GM12878 (cell line): ENCODE measurements at regions not wholly inside any gene's neighbourhood (a gene's known extent, or its start where the extent isn't known, plus 50 kb on each side); places are given as distances from the start of the nearest gene placed in this dataset.

Source experiments
- ATAC-seq: fragments of 200-7000 bp; cut with Tn5 transposase; 3 replicates; pipeline ENCODE4 v1.9.1; 2020; ENCODE audit warnings: mild to moderate bottlenecking, moderate library complexity
- BruUV-seq: library from RNA; stranded (reverse); fragments of 400-500 nt; replicated peaks from 2 replicates; lab custom pipeline; 2021; lab: Mats Ljungman, UMichigan
- CTCF ChIA-PET: fragments of 300-600 bp; sonication (Branson Sonifier 250); formaldehyde crosslinking; extraction: SDS; loops from one replicate; lab custom pipeline; 2021; ENCODE audit warnings: inconsistent platforms; lab: Yijun Ruan, JAX
- POLR2A ChIA-PET: fragments of 350-600 bp; formaldehyde crosslinking; extraction: SDS; loops from one replicate; lab custom pipeline; 2021; ENCODE audit warnings: inconsistent platforms; lab: Charles Lee
- RAD21 ChIA-PET: fragments of 300-600 bp; sonication (Branson Sonifier 250); formaldehyde crosslinking; loops from one replicate; lab custom pipeline; 2023; ENCODE audit warnings: antibody characterized with exemption; ENCODE audit not compliant: unreplicated experiment; lab: Charles Lee
- SMC1A ChIA-PET: fragments of 300-600 bp; sonication (Branson Sonifier 250); formaldehyde crosslinking; loops from one replicate; lab custom pipeline; 2023; ENCODE audit not compliant: unreplicated experiment, uncharacterized antibody; lab: Charles Lee
- DNase-seq: peaks from one replicate; pipeline ENCODE4 v3.0.0-alpha.2; 2011; ENCODE audit warnings: low read depth, low spot score
- FAIRE-seq: peaks from 3 replicates; lab custom pipeline; 2011; peaks lifted over from hg19 to GRCh38; lab: Jason Lieb, UNC
- H2AFZ ChIP-seq: 2 replicates; pipeline ENCODE4 v1.6.0; 2011; ENCODE audit warnings: low read depth, low read length, control low read depth; ENCODE audit not compliant: control insufficient read depth
- H3K27ac ChIP-seq: 2 replicates; pipeline ENCODE4 v1.5.1; 2011; ENCODE audit warnings: control low read depth; ENCODE audit not compliant: control insufficient read depth, insufficient read depth
- H3K27me3 ChIP-seq, 2 experiments: replicated peaks in 1 of 2; 2 replicates each; pipeline versions ENCODE4 v1.6.0 to v1.6.1; 2011; ENCODE audit warnings: low read length in 1 of 2; ENCODE audit not compliant: control insufficient read depth in 2 of 2, insufficient read depth in 2 of 2
- H3K36me3 ChIP-seq, 2 experiments: 2 replicates each; pipeline ENCODE4 v1.5.1; 2011; ENCODE audit warnings: low read length in 1 of 2; ENCODE audit not compliant: control insufficient read depth in 2 of 2, insufficient read depth in 2 of 2
- H3K4me1 ChIP-seq: 2 replicates; pipeline ENCODE4 v1.6.1; 2011; ENCODE audit warnings: mild to moderate bottlenecking, low read length, moderate library complexity, mixed read lengths; ENCODE audit not compliant: control insufficient read depth, insufficient read depth
- H3K4me2 ChIP-seq: 2 replicates; pipeline ENCODE4 v1.6.0; 2011; ENCODE audit warnings: control low read depth; ENCODE audit not compliant: control insufficient read depth, insufficient read depth
- H3K4me3 ChIP-seq: fragments of 200-600 bp; sonication (generic); 2 replicates; pipeline ENCODE4 v1.5.1; 2016
- H3K79me2 ChIP-seq: 2 replicates; pipeline ENCODE4 v1.6.0; 2011; ENCODE audit warnings: low read length; ENCODE audit not compliant: control insufficient read depth, insufficient read depth
- H3K9ac ChIP-seq: 2 replicates; pipeline ENCODE4 v1.8.0; 2011; ENCODE audit warnings: low read length, control low read depth, mixed read lengths; ENCODE audit not compliant: control insufficient read depth, insufficient read depth
- H3K9me3 ChIP-seq: replicated peaks from 3 replicates; pipeline ENCODE4 v1.5.1; 2011; ENCODE audit warnings: mild to moderate bottlenecking, low read length; ENCODE audit not compliant: control insufficient read depth, insufficient read depth
- H4K20me1 ChIP-seq: 2 replicates; pipeline ENCODE4 v1.6.0; 2011; ENCODE audit not compliant: control insufficient read depth, insufficient read depth
- BACH1 ChIP-seq: fragments of 450-650 bp; IDR thresholded peaks from 2 replicates; pipeline ENCODE4 v1.6.1; 2017; ENCODE audit warnings: mild to moderate bottlenecking, borderline replicate concordance
- MTA3 ChIP-seq: IDR thresholded peaks from 2 replicates; pipeline ENCODE4 v1.6.1; 2012; ENCODE audit warnings: low read length, inconsistent platforms, borderline replicate concordance
- RCOR1 ChIP-seq: conservative IDR thresholded peaks from 2 replicates; pipeline ENCODE4 v1.6.1; 2012; ENCODE audit warnings: low read depth, low read length, improper control_type of control experiment
- ZNF622 ChIP-seq: fragments of 450-650 bp; IDR thresholded peaks from 2 replicates; pipeline ENCODE4 v1.6.1; 2017; ENCODE audit warnings: mild to moderate bottlenecking, inconsistent platforms
- in situ Hi-C: fragments of 300-500 bp; cut with MboI; formaldehyde crosslinking; loops from 9 replicates; pipeline ENCODE4 v1.14.3; 2018; ENCODE audit warnings: mixed read lengths
- intact Hi-C: fragments of 100-400 bp; cut with micrococcal nuclease; formaldehyde crosslinking; loops from one replicate; pipeline ENCODE4 v1.14.2; 2022; ENCODE audit not compliant: unreplicated experiment
- TF ChIP-seq, protein P1 (sequence below): fragments of 450-650 bp; formaldehyde crosslinking; IDR thresholded peaks from 2 replicates; pipeline ENCODE4 v1.4.0; 2020; ENCODE audit warnings: mild to moderate bottlenecking, moderate library complexity

- ChIA-PET SMC1A (no interaction called here), POLR2A (no interaction called here), RAD21 (no interaction called here)
- in situ Hi-C loops = no loop called here
- no peaks in the 10 kb centered on the region for H3K79me2 ChIP-seq
- no peak overlapping the region for H3K4me2 ChIP-seq
- DNase-seq (no peak), FAIRE-seq (no peak)
- H2AFZ ChIP-seq = no peak overlapping the region
- no peak overlapping the region for H3K4me3 ChIP-seq
- H3K27ac ChIP-seq = no peak overlapping the region
- H3K27me3 ChIP-seq = no peaks in the 10 kb centered on the region
- no peaks in the 10 kb centered on the region for H3K9me3 ChIP-seq
- no peak overlapping the region for H3K9ac ChIP-seq
- TF ChIP-seq RCOR1 (no peak), ZNF622 (no peak), BACH1 (no peak), MTA3 (no peak)
- TF ChIP-seq, protein P1, sequence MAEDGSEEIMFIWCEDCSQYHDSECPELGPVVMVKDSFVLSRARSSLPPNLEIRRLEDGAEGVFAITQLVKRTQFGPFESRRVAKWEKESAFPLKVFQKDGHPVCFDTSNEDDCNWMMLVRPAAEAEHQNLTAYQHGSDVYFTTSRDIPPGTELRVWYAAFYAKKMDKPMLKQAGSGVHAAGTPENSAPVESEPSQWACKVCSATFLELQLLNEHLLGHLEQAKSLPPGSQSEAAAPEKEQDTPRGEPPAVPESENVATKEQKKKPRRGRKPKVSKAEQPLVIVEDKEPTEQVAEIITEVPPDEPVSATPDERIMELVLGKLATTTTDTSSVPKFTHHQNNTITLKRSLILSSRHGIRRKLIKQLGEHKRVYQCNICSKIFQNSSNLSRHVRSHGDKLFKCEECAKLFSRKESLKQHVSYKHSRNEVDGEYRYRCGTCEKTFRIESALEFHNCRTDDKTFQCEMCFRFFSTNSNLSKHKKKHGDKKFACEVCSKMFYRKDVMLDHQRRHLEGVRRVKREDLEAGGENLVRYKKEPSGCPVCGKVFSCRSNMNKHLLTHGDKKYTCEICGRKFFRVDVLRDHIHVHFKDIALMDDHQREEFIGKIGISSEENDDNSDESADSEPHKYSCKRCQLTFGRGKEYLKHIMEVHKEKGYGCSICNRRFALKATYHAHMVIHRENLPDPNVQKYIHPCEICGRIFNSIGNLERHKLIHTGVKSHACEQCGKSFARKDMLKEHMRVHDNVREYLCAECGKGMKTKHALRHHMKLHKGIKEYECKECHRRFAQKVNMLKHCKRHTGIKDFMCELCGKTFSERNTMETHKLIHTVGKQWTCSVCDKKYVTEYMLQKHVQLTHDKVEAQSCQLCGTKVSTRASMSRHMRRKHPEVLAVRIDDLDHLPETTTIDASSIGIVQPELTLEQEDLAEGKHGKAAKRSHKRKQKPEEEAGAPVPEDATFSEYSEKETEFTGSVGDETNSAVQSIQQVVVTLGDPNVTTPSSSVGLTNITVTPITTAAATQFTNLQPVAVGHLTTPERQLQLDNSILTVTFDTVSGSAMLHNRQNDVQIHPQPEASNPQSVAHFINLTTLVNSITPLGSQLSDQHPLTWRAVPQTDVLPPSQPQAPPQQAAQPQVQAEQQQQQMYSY = no peak
- TF ChIP-seq, all 136 proteins: peak for 0
- Histone ChIP-seq H4K20me1 (no peaks in the 10 kb centered on the region), H3K36me3 (no peaks in the 10 kb centered on the region), H3K4me1 (no peaks in the 10 kb centered on the region)
- intact Hi-C loops = no loop called here
- ATAC-seq = no peak
- CTCF ChIA-PET = interaction anchor here (0.6 kb wide), 1 partner anchor 696 kb away, joined by 3 read pairs; no protein-coding TSS in a partner anchor
- no TSS peak for BruUV-seq
These were observed 359.9 kb upstream of the ZC3H15 start for GRCh38 chr2:186126181-186126580.
